NCI-H2081 (cell line): ENCODE measurements at regions not wholly inside any gene's neighbourhood (a gene's known extent, or its start where the extent isn't known, plus 50 kb on each side); places are given as distances from the start of the nearest gene placed in this dataset.
A peak's percentile ranks its signal among the peaks of the same experiment; 100 is the strongest.

Experiments
- DNase-seq, 2 experiments: peaks; one replicate each; lab custom pipeline; 2025; lab: John Stamatoyannopoulos, UW

DNA sequence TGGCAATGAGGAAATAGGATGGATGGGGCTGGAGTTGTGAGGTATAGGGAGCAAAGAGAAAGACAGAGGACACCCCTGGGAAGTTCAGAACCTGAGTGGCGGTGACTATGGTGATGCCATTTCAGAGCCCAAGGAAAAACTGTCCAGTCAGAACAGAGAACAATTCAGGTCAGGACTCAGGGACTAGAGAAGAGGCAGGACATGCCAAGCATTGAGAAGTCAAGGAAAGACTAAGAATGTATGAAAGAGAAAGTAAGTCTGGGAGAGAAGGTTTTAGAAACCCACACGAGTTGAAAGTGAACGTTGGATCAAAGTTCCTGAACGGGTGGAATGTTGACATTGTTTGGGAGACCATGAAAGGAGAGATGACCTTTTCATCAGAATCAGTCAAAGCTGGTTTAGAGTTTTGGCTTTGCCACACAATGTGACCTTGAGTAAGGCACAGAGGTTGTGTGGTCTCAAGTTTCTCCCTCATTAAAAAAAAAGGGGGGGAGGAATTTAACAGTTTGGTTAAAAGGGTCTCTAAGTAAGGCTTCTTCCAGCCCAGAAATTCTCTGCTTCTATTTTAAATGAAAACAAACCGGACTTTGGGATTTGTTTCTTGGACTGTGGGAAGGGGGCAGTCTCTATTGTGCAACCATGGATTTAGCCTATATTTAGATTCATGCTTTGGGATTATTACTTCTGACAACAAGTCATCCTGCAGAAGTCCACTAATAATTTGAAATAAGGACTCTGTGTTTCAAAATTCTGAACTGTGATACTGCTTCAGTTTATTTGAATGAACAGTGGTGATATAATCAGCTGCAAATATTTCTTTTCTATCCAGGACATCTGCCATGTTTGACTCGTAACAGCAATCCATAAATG, 315.9 kb upstream of the TBL1XR1 start:
- no peak for DNase-seq

- no peak for DNase-seq
Measured at GRCh38 chr3:177513815-177514610, 316.7 kb upstream of the TBL1XR1 start.

- no peak for DNase-seq
Measured at GRCh38 chr3:177514611-177515499, 317.6 kb upstream of the TBL1XR1 start.

- DNase-seq, result no peak
Measured at GRCh38 chr3:177515786-177516157, 318.5 kb upstream of the TBL1XR1 start.

DNA sequence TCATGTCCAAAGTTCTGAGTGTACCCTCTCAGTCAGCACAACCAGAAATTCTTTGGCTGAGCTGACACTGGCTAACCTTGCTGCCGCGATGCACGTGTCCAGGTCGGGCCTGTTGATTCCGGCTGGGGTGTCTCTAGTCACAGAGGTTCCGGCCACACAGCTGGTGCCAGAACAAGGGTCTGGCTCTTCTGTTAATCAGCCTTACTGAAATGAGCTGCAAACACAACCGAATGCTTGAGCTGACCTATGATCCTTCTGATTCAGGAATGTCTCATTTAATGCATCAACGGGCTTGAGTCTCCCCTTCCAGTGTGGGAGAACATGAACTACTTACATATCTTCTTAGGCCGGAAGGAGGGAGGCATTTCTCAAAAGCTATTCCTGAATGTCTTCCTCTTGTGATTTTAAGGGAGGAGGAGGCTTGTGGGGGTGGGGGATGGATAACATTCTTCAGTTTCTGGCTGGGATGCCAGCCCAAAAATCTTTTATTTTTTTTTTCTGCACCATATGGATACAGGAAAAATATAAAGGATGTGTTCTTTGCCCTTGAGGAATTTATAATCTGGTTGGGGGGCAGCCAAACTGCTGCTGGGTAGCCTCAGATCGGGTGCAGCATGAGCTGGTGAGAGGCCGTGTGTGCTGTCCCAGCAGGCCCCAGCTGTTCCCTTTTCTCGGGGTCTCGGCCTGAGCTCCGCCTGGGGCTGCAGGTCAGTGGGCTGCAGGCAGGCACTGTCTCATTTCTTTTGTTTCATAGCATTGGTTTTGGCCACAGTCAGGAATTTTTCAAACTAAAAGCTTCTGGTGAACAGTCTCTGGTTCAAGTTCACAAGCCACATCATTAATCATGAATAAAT, 319.1 kb upstream of the TBL1XR1 start:
- DNase-seq, result no peak

DNA sequence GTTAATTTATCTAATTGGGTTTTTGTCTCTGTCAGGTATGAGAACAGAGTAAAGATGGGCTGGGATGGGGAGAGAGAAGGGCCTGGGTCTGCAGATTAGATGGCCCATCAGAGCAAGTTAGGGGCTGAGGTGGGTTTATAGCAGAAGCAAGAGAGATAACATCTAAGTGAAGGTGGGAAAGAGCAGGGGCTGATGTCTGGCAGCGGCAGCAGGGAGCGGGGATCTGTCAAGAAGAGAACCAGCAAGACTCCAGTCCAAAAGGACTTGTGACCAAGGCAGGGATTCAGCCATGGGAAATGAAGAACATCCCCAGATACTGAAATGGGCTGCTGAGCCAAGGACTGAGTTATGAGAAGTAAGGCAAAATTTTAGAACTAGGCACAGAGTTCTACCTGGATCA, 320.6 kb upstream of the TBL1XR1 start:
- no peak for DNase-seq

- no peak for DNase-seq
Measured at GRCh38 chr3:177519588-177519987, 322.3 kb upstream of the TBL1XR1 start.

GRCh38 chr3:177521305-177521704, 324.0 kb upstream of the TBL1XR1 start:
- no peak for DNase-seq

- no peak for DNase-seq
Measured at GRCh38 chr3:177522051-177522450, 324.8 kb upstream of the TBL1XR1 start.

DNA sequence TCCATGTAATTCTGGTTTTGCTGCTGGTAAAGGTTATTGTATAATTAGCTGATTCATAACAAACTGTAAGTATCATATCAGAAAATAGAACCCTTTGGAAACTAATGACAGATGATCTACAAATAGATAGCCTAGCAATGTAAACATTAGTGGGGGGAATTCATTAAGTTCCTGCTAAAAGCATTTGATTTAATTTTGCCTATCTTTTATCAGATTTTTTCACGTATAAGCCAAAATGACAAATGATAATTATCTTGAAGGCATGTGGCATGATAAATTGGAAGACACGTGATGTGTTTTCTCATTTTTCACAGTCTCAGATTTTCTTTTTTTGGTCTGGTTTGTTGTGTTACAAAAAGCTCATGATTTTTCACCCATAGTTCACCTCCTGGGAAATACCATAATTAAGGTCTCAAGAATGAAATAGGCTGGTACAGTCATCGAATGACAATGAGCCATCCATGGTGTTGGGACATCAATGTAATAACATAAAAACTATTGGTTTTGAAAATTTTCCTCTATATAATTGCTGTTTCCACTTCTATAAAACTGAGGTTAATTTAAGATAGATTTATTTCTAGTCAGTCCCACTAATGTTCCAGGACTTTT, 325.9 kb upstream of the TBL1XR1 start:
- DNase-seq, result no peak

DNA sequence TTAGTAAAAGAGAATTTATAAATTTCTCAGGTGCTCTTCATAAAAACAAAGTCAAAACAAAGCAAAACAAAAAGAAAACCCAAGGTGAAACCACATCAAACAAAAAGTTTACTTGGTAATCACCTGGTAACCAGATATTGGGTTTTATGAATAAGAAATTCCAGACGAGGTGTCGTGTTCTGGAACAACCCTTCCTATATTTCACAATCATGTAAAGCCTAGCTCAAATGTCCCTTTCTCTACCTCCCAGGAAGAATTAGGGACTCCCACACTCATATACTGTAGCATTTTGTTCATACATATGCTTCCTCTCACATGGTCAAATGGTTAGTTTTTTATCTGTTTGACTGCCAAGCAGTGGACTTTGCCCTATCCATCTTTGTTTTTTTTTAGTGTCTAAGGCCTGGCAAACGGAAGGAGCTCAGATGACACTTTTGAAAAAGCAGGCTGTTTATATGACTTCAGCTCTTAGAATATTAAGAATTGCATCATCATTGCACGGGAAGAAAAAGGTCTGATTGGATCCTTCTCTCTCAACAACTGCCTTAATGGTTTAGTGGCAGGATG, 326.7 kb upstream of the TBL1XR1 start:
- DNase-seq, result no peak

GRCh38 chr3:177524742-177525141, 327.5 kb upstream of the TBL1XR1 start:
- DNase-seq, result no peak

- no peak for DNase-seq
Measured at GRCh38 chr3:177525414-177525813, 328.1 kb upstream of the TBL1XR1 start.

DNA sequence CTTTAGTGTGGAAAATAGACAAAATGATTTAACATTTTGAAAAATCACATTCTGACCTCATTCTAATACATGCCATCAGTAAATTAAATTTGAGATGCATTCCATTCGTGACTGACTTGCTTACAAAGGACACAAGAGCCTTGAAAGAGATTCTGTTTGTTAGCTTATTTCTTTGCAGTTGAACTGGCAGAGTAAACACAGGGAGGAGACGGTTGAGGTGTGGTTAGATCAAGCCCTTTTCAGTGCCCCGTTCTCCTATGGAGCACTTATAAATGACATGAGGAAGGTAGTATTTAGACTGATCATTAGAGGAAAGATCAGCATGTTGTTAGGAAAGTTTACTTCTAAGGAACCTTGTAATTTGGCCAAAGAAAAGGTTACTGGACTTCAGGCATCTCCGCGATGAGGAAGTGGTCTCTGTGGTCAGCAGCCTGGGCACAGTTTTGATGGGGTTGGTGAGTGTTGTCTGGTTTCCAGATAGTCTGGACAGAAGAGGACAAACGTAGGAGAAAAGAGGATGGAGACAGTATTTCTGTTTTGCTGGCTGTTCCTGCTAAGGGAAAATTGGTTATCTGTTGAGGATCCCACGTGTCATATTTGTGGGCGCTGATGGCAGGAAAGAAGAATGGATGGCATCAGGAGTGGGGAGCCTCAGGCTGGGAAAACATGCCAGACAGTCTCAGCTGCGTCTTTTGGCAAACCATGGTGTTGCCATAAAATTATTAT, 328.9 kb upstream of the TBL1XR1 start:
- DNase-seq, result peak in 1 of 2 experiments; percentile 55

DNA sequence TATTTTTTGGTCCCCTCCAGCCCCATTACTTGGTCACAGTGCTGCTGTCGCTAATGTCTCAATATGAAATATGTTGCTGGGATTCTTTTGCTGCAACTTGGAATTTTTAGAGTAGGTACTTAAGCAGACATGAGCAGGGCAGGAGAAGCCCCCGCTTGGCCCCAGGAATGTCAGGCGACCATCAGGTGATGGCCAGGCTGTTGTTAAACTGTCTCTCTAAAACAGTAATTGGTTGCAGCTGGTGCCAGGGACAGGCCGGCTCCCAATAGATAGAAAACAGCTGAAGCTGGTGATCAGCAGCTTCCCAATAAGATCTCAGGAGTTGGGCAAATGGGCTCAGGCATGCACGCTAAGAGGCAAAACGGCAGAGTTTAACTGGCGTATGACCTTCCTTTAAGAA, 329.9 kb upstream of the TBL1XR1 start:
- no peak for DNase-seq

GRCh38 chr3:177528306-177529070, 331.2 kb upstream of the TBL1XR1 start:
- DNase-seq, result no peak

DNA sequence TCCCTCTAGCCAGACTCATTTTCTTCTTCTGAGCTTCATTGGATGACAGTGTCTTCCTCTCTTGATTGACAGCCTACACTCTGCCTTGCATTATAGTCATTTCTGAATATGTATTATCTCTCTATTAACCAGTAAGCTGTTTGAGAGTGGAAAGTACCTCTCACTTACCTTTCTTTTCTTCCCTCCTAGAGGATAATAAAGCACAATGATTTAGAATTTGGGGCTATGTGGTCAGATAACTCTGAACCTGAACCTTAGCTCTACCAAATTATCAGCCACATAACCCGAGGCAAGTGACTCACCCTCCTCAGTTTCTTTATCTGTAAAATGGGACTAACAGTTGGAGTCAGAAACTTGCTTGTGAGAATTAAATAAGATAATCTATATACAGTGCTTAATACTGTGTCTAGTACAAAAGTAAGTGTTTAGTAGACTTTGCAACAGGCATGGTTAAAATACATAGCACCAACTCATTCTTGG, 331.8 kb upstream of the TBL1XR1 start:
- no peak for DNase-seq

DNA sequence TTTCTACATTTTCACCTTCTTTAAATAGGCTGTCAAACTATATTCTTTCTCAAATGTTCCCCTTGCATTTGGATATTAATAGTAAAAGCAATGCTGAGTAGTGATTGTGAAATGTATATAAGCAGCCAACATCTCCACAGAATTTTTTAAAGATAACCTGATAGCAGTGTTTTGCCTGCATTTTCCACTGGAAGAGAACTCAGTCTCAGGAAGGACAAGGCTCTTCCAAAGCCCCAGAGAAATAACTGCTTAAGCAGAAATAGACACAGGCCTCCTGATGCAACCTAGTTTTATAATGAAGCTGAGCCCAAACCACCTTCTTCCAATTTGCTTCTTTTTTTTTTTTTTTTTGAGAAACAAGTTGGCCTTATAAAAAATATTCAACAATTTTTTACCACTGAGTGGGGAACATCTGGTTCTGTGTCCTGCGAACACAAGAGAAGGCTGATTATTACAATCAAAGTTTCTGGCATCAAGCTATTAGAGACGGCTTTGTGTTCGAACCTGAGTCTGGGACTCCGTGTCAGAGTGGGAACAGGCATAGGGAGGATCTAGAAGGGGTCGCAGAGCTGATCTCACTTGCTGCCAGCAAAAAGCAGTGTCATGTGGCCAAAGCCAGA, 332.5 kb upstream of the TBL1XR1 start:
- no peak for DNase-seq
